GM11168 (cell line): ENCODE measurements at regions not wholly inside any gene's neighbourhood (a gene's known extent, or its start where the extent isn't known, plus 50 kb on each side); places are given as distances from the start of the nearest gene placed in this dataset.

Experiments used
- in situ Hi-C: fragments of 300-500 bp; cut with MboI; formaldehyde crosslinking; loops from one replicate; pipeline ENCODE4 v1.12.0; 2022; ENCODE audit warnings: low sequenced_read_pairs; ENCODE audit not compliant: unreplicated experiment

DNA sequence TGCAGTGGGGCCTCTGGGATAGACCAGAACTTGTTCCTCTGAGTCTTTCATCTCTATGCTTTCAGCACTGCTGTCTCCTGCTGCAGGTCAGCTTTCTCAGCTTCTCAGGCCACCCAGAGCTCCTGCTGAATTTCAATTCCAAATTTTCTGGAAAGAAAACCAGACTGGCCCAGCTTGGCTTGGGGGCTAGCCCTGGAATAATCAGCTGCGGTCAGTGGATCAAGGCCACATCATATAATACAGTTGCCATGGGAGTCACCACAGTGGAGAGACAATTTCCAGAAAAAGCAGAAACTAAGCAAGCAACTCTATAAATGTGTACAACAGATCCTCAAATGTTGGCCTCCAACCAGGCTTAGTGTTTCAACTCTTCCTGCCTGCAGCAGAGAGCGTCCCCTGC lies 91.1 kb upstream of the SLC24A5 start:
- in situ Hi-C loops, result no loop called here

DNA sequence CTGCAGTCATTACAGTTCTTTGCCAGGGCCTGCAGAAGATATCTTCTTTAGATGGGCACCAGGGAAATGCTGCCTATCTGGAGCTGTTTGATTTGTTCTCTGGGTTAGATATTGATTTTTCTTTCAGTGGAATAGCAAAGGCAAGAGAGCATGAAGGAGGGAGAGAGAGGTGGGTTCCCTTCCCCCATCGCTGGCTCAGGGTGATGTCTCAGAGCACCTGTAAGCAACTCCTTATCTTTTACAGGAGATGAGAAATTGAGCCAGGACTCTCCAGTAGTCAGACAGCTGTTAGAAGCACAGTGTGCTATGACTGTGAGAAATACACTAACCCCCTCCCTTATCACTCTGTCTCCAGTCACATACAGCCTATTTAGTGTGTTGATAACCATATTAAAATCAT lies 89.3 kb upstream of the SLC24A5 start:
- in situ Hi-C loops, result no loop called here

DNA sequence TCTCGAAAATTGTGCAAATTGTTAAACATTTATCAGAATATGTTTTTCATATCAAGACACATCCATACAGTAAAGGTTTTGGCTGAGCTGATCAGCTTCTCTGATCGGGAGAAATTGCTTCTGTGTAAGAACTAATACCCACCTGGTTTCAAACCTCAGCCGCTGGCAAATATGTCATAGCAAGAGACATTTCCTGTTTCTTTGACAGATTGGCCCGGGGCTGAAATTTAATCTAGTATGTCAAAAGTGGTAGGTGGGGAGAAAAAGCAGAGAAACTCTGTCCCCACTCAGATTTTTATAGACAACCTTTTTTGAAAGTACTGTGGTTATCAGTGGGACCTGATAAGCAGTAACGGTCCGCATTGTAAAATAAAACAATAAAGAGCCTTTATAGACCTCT lies 88.8 kb upstream of the SLC24A5 start:
- in situ Hi-C loops, result no loop called here

DNA sequence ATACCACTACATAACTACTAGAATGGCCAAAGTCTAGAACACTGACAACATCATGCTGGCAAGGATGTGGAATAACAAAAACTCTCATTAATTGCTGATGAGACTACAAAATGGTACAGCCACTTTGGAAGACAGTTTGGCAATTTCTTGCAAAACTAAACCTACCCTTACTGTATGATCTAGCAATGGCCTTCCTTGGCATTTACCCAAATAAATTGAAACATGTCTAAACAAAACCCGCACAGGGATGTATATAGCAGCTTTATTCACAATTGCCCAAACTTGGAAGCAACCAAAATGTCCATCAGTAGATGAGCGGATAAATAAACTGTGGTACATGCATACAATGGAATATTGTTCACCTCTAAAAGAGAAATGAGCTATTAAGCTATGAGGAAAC lies 87.9 kb upstream of the SLC24A5 start:
- in situ Hi-C loops, result no loop called here

DNA sequence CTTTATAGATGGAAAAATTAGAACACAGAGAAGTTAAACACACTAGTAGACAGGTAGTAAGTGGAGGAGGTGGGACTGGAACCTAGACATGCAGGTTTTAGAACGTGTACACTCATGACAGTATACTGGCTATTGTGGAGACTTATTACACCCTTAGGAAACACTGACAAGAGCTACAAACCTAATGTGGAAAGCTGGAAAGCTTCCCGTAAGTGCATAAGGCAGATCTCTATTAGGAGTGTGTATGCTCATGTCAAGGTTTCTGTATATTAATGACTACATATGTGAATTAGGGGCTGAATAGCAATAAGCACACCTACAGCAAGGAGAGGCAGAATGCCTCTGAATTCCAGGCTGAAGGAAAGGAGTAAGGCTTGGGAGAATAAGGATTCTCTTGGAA lies 82.6 kb upstream of the SLC24A5 start:
- in situ Hi-C loops, result no loop called here

DNA sequence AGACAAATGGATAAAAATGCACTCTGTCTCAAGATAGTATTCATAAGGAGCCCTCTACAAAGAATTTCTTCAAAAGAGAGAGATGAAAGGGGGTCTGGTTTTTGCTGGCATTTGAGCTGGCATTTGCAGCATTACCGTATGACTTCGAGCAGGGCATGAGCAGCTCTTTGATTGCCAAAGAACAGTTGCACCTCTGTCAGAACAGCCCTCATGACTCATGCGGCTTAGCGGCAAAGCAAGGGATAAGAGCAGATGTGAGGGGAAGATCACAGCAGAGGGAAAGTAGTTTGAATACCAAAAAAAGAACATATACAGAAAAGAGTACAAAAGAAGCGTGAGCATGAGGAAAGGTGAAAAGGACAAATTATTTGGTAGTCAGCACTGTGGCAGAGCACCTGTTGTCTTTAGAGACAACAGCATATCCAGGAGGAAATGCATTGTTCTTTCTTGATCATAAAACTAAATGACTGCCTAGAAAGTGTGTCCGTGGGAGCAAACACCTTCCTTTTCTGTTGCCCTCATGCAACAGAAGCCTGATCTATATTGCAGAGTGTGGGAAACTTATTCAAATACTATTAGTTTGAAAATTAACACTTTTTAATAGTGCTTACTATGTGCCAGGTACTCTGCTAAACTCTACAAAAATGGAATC lies 80.5 kb upstream of the SLC24A5 start:
- in situ Hi-C loops, result no loop called here

DNA sequence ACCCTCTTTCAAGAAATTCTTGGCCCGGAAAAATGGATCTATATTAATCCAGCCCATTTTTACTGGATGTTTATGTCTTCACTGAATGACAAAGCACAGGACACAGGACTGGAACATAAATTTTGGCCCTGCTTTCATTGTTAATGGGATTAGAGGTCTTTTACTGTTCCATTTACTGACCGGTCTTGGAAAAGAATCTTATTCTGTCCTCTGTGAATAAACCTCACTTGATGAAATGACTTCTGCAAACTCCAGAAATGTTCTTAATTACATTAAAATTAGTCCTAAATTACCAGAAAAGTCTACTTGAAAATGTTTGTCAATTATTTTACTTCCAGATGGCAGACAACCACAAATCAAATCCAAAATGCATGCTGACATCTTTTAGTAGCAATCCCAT lies 79.3 kb upstream of the SLC24A5 start:
- in situ Hi-C loops, result no loop called here

DNA sequence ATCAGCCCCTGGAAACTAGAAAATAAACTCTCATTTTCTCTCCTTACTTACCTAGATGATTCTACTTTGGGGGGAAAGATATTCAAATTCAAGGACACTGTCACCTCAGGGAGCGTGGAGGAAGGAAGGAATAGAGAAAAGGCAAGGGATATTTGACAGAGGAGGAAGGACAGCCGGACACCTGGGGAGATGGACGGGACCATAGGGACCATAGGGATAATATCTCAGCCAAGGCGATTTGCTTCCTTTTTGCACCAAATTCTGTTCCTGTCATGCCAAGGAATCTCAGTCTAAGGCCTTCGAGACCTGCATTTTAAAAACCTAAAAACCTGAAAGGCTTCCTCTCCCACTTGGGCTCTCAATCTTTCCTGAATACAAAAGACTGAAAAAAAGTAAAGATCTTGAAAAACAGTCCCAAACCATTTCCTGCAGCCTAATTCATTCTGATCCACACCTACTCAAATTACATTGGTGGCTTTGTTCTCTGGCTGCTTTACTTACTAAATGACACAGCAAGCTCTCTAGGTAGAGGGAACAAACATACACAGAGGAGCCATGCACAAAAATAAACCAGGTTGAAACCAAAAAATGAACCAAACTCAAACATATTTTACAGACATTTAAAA lies 73.9 kb upstream of the SLC24A5 start:
- in situ Hi-C loops, result no loop called here

DNA sequence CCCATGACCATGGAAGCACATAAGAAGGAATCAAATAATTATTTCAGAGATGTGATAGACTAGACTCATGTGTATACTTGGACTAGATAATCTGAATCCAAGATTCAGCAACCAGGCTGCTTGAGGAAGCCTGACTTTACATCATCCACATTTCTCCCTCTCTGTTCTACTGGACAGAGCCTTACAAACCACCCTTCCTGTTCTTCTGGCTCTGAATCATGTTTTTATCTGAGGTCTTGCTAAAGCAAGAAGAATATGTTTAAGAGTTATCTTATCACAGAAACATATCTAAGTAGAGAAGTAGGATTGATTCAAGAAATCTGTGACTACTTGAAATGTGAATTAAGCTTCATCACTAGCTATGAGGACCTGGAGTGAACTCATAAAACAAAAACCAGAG lies 71.1 kb upstream of the SLC24A5 start:
- in situ Hi-C loops, result no loop called here

DNA sequence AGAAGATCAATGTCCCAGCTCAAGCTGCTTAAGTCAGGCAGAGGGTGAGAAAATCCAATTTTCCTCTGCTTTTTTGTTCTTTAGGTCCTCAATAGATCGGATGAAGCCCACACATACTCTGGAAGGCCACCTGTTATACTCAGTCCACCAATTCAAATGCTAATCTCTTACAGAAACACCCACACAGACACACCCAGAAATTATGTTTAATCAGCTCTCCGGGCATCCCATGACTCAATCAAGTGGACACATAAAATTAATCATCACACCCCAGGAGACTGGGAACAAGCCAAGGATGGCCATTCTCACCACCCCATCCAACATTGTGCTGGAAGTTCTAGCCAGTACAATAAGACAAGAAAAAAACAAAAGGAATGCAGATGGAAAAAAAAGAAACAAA lies 67.8 kb upstream of the SLC24A5 start:
- in situ Hi-C loops, result no loop called here

DNA sequence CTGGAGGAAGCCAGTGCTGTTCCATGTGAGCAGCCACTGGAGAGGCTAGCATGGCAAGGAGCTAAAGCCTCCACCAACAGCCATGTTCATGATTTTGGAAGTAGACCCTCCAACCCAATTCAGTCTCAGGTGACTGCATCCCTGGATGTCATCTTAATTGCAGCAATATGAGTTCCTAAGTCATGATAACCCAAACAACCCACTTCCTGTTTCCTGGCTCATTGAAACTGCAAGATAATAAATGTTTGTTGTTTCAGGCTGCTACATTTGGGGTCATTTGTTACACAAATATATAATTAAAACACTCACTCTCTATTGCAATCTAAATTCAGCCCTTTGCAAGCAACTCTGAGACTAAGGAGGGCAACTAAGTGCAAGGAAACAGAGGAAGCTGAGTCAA lies 62.4 kb upstream of the SLC24A5 start:
- in situ Hi-C loops, result no loop called here

DNA sequence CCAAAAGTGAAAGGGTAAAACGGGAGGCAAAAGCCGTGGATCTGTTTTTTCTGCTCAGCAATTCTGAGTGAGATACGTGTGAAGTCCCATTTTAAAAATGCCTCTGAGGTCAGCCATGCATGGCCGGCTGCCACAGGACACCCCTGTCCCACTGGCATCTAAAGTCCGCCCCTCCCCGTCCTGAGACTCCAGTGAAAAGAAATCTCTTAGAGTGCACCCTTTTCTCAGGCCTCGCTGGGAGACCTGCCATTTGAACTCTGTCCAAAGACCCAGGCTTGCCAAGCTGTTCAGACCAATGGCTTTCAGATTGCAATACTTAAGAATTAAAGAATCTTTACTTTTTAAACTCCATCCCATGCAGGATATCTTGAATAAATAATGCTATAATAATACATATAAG lies 61.0 kb upstream of the SLC24A5 start:
- in situ Hi-C loops, result no loop called here

DNA sequence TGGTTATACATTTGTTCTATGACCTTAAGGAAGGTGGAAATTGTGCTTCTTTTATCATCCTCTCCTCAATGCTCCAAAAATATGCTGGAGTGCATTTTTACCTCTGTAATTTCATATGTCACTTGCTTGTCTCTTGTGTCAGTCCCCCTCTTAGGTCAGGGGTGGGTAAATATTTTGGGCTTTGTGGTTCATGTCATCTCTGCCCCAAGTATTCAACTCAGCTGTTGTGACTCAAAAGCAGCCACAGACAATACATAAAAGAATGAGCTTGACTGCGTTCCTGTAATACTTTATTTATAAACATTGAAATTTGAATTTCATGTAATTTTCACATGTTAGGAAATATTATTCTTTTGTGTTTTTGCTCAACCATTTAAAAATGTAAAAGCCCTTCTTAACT lies 60.4 kb upstream of the SLC24A5 start:
- in situ Hi-C loops, result no loop called here

DNA sequence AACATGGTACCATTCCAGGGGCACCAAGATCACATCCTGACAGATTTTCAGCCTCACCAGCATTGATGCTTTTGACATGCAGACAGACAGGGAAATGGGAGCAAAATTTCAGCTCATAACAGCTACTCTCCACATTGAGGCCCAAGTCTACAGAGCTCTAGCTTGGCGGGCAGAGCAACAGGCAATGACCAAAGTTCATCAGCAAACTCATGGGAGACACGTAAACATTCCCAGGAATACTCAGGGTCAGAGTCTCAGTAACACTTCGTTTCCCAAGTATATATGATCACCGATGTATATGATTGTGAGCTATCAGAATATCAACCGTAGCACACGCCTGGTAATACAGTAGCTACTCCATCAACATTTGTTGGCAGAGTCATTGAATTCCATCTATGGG lies 59.2 kb upstream of the SLC24A5 start:
- in situ Hi-C loops, result no loop called here

DNA sequence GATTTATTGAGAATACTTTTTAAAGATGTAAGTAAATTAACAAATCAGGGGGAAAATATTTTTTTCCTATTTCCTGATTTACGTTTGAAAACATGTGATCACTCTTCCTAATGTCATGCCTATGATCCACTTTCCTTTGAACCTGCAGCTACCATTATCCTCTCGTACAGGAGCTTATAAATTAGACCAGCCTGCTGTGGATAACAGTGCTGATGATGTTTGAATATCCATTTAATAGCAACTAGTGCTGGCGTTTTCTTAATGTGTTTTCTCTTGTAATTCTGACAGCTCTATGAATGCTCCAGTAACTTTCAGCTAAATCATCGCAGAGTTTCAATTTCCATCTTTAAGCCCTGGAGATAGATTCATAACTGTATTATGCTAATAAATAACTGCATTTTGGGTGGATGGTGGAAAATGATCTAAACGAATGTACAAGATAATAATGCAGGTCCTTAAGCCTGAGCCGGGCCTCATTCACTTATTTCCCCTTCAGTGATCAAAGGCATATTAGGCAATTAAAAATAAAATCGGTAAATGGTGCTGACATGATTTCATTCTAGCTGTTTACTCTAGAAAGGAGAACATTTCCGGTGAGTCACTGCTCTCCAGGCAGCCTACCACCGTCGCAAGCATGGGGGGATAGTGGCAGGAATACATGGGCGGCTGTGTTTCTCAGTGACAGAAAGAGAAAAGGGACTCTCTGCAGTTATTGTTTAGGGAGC lies 58.5 kb upstream of the SLC24A5 start:
- in situ Hi-C loops, result no loop called here

DNA sequence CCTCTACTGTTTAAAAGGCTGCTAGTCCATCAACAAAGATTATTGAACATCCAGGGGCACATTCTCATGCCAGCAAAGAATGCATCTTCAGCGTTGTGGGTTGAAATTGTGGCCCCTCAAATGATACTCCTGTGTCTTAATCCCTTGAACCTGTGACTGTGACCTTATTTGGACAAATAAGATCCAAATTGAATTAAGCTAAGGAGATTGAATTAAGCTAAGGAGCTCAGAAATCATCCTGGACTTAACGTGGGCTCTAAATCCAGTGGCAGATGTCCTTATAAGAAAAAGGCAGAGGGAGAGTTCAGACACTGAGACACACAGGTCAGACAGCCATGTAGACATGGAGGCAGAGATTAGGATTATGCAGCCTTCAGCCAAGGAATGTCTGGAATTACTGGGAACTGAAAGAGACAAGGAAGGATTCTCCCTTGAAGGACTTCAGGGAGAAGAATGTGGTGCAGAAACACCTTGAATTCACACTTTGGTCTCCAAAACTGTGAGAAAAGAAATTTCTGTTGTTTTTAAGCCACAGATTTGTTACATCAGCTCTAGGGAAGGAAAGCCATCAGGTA lies 57.3 kb upstream of the SLC24A5 start:
- in situ Hi-C loops, result no loop called here

DNA sequence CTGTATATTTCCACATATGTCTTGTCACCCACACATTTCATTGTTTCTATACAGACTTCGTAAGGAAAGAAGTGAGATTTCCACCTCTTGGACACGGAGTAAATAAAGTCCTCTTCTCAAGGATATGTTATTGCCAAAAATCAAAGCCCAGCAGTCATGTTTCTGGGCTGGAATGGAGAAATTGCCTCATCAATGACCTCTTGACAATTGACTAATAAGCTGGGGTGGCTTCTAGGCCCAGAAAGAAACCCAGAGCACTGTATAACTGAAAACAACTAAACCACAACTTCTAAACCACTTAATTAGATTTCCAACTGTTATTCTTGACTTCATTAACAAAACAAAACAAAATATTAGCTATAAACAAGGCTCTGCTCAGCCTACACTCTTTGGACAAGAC lies 56.4 kb upstream of the SLC24A5 start:
- in situ Hi-C loops, result no loop called here

DNA sequence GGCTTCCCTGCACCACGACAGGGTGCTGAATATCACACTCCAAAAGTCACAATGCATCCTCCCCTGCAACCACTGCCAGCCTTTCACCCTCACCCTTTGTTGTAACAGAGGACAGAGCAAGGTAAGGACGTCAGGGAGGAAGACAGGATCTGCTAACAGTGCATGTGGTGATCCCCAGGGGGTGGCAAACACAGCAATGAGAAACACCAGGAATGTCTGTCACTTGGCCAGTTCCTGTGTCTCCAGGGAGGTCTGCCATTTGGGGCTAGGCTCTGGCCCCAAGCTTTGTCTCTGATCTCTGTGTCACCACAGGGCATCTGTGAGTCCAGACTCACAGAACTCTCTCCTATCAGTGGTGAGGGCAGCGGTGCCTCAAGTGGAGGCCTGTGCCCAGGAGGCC lies 54.3 kb upstream of the SLC24A5 start:
- in situ Hi-C loops, result no loop called here
